K562 (cell line): ENCODE measurements at regions not wholly inside any gene's neighbourhood (a gene's known extent, or its start where the extent isn't known, plus 50 kb on each side); places are given as distances from the start of the nearest gene placed in this dataset.

ENCODE experiments used
- MAFF ChIP-seq: IDR thresholded peaks from 2 replicates; pipeline ENCODE4 v1.6.1; 2012; ENCODE audit warnings: low read length, improper control_type of control experiment
- NCOA6 ChIP-seq: fragments of 450-650 bp; IDR thresholded peaks from 2 replicates; pipeline ENCODE4 v1.6.1; 2017; ENCODE audit warnings: mild to moderate bottlenecking
- NEUROD1 ChIP-seq: fragments of 150-350 bp; IDR thresholded peaks from 2 replicates; pipeline ENCODE4 v1.6.1; 2014; ENCODE audit warnings: borderline replicate concordance, low read length, low read depth; ENCODE audit not compliant: partially characterized antibody
- NR2C2 ChIP-seq, 2 experiments: fragments of 200-800 bp in 1 of 2; sonication (Bioruptor generic) in 1 of 2; sonication (generic) in 1 of 2; formaldehyde crosslinking in 1 of 2; IDR thresholded peaks; 2 replicates each; pipeline versions ENCODE4 v1.6.1 to v1.8.0; 2016 to 2022; ENCODE audit warnings: mild to moderate bottlenecking in 1 of 2, missing compliant biosample characterization in 1 of 2, missing genetic modification characterization in 1 of 2, missing genetic modification reagents in 1 of 2
- POLR2A ChIP-seq: fragments of 450-650 bp; conservative IDR thresholded peaks from 2 replicates; pipeline ENCODE4 v1.6.1; 2016
- PTRF ChIP-seq: fragments of 450-650 bp; IDR thresholded peaks from 2 replicates; pipeline ENCODE4 v1.6.1; 2016; ENCODE audit warnings: mild to moderate bottlenecking, missing genetic modification characterization, missing compliant biosample characterization
- TARDBP ChIP-seq: fragments of 450-650 bp; IDR thresholded peaks from 2 replicates; pipeline ENCODE4 v1.6.1; 2016
- ZNF24 ChIP-seq: fragments of 450-650 bp; IDR thresholded peaks from 2 replicates; pipeline ENCODE4 v1.6.1; 2016
- TF ChIP-seq, protein P1 (sequence below): fragments of 250-450 bp; sonication (Bioruptor Pico); IDR thresholded peaks from 2 replicates; pipeline ENCODE4 v1.4.0; 2020; ENCODE audit warnings: mild to moderate bottlenecking, moderate library complexity

DNA sequence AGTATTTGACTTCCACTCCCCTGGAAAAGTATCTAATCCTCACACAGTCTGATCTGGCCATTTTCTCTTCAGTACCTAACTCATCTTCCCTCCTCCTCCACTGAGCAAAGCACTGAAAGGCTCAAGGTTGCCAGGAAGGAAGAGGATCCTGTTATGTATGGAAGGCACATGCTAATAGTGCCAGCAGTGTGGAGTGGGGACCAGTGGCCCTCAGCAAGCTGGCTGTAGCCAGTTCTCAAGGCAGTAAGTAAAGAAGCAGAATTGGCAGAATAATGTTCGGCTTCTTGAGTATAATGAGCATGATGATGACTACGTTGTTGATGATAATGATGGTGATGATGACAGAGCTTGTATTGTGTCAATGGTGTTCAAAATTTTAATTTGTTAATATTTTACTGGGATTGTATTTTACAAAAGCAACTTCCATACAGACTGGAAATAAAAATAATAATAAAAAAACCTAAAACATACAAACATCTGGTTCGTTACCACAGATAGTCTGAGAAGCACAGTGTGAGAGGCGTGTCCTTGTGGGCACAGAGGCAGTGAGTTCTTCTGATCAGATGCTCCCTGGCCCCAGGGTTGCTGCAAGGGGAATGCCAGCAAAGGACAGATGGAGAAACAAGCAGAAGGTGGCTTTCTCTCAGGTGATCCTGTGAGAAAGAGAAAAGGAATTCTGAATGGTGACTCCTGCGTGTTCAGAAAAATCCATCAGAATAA is 528.8 kb downstream of the CMPK2 start:
- TF ChIP-seq, protein P1, sequence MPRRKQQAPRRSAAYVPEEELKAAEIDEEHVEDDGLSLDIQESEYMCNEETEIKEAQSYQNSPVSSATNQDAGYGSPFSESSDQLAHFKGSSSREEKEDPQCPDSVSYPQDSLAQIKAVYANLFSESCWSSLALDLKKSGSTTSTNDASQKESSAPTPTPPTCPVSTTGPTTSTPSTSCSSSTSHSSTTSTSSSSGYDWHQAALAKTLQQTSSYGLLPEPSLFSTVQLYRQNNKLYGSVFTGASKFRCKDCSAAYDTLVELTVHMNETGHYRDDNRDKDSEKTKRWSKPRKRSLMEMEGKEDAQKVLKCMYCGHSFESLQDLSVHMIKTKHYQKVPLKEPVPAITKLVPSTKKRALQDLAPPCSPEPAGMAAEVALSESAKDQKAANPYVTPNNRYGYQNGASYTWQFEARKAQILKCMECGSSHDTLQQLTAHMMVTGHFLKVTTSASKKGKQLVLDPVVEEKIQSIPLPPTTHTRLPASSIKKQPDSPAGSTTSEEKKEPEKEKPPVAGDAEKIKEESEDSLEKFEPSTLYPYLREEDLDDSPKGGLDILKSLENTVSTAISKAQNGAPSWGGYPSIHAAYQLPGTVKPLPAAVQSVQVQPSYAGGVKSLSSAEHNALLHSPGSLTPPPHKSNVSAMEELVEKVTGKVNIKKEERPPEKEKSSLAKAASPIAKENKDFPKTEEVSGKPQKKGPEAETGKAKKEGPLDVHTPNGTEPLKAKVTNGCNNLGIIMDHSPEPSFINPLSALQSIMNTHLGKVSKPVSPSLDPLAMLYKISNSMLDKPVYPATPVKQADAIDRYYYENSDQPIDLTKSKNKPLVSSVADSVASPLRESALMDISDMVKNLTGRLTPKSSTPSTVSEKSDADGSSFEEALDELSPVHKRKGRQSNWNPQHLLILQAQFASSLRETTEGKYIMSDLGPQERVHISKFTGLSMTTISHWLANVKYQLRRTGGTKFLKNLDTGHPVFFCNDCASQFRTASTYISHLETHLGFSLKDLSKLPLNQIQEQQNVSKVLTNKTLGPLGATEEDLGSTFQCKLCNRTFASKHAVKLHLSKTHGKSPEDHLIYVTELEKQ (CRISPR knock-in tag) = no peak
- TF ChIP-seq TARDBP = no peak
- TF ChIP-seq NR2C2 (CRISPR knock-in tag; IDR thresholded peaks at IDR 0.05) = no peak
- no peak for TF ChIP-seq NR2C2 (tag; IDR thresholded peaks at IDR 0.05)
- no peak for TF ChIP-seq PTRF (tag)
- no peak for TF ChIP-seq ZNF24
- TF ChIP-seq MAFF = no peak
- TF ChIP-seq NCOA6 = no peak
- no peak for TF ChIP-seq NEUROD1
- no peak for TF ChIP-seq POLR2A
